Upper lobe of left lung (tissue), 6 donors: ENCODE measurements at regions not wholly inside any gene's neighbourhood (a gene's known extent, or its start where the extent isn't known, plus 50 kb on each side); places are given as distances from the start of the nearest gene placed in this dataset.

ENCODE experiments used
- ATAC-seq, 2 donors: fragments of 200-7000 bp; cut with Tn5 transposase; one replicate each; pipeline ENCODE4 v1.9.1; 2022; ENCODE audit warnings: mild to moderate bottlenecking in 2 of 2, moderate library complexity in 2 of 2; ENCODE audit not compliant: low FRiP score in 2 of 2
- DNase-seq, 2 donors: peaks; one replicate each; pipeline ENCODE4 v3.0.0-alpha.2; 2019 to 2020
- H3K27ac ChIP-seq, 4 donors: fragments of 200-600 bp; sonication (generic); one replicate each; pipeline ENCODE4 v1.5.1; 2016 to 2019
- H3K27me3 ChIP-seq, 4 donors: fragments of 200-600 bp; sonication (generic); one replicate each; pipeline ENCODE4 v1.5.1; 2017 to 2019
- H3K36me3 ChIP-seq, 4 donors: fragments of 200-600 bp; sonication (generic); one replicate each; pipeline ENCODE4 v1.5.1; 2016 to 2019
- H3K4me1 ChIP-seq, 4 donors: fragments of 200-600 bp; sonication (generic); one replicate each; pipeline ENCODE4 v1.5.1; 2018 to 2019
- H3K4me3 ChIP-seq, 4 donors: fragments of 200-600 bp; sonication (generic); one replicate each; pipeline ENCODE4 v1.5.1; 2017 to 2019; ENCODE audit warnings: mild to moderate bottlenecking in 2 of 4, moderate library complexity in 1 of 4
- H3K9me3 ChIP-seq, 4 donors: fragments of 200-600 bp; sonication (generic); one replicate each; pipeline ENCODE4 v1.5.1; 2018 to 2019
- EP300 ChIP-seq, 4 donors: sonication (generic); formaldehyde crosslinking; IDR thresholded peaks; one replicate each; pipeline ENCODE4 v1.5.1; 2017; ENCODE audit warnings: antibody characterized with exemption in 4 of 4, control low read depth in 2 of 4
- POLR2A ChIP-seq, 4 donors: fragments of 450-650 bp; IDR thresholded peaks; one replicate each; pipeline ENCODE4 v1.5.1; 2016 to 2017; ENCODE audit warnings: antibody characterized with exemption in 4 of 4, mild to moderate bottlenecking in 2 of 4
- POLR2AphosphoS5 ChIP-seq, 2 donors: sonication (generic); formaldehyde crosslinking; IDR thresholded peaks; one replicate each; pipeline ENCODE4 v1.5.1; 2017; ENCODE audit warnings: antibody characterized with exemption in 2 of 2
- WGBS, 2 donors: methylation state at CpG; one replicate each; pipeline ENCODE4 v1.1.5; 2017 to 2018; 5-methylcytosine and 5-hydroxymethylcytosine counted together
- TF ChIP-seq, protein P1 (sequence below), 6 experiments: fragments of 450-650 bp in 4 of 6; fragments of 200-600 bp in 2 of 6; sonication (generic) in 2 of 6; IDR thresholded peaks; one replicate each; pipeline ENCODE4 v1.5.1; 2016 to 2019; ENCODE audit warnings: antibody characterized with exemption in 6 of 6
- donor health status: DM: no; HTN: no; CAD: no; lungs with moderate emphysema.
- donor health status: DM: no; HTN: yes; CAD: no; lungs with severe emphysema.

DNA sequence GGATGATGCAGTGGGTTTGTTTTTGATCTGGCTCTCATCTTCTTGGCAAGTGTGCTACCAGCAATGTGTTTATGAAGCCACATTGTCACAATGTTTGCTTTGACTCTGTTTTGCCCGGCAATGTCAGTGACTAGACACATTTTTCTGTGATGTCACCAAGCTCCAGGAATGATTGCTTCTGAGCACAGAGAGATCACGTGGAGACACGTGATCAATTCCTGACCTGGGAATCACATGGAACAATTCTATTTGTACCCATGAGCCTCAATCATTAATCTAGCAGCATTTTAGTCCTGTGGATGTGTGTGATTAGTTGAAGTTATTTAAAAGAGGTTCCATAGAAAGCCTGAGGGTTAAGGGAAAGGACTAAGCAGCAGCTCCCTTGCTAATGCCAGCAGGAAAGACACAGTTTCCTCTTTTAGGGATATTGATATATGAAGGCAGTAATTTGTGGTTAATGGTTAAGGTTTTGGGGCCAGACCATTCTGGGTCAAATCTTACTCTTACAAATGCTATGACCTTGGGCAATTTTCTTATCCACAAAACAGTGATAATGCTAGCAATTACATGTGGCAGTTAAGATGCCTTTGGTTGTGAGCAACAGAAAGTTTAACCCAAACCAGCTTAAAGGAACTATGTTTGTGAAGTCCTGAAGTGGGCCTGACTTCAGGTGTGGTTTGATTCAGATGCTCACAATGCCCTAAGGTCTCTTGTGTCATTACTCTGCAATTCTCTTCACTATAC, 59.0 kb downstream of the FASLG start:
- ATAC-seq (no peak), DNase-seq (no peak)
- no peak for TF ChIP-seq EP300 (IDR thresholded peaks at IDR 0.05)
- no peak for TF ChIP-seq POLR2AphosphoS5 (IDR thresholded peaks at IDR 0.05)
- H3K27ac ChIP-seq, result no peak overlapping the region
- no peaks in the 10 kb centered on the region for H3K27me3 ChIP-seq
- no peaks in the 10 kb centered on the region for H3K36me3 ChIP-seq
- H3K4me1 ChIP-seq, result peaks cover 0 to 5% (median 0%) of the 10 kb centered on the region in 4 donors
- H3K9me3 ChIP-seq, result no peaks in the 10 kb centered on the region
- H3K4me3 ChIP-seq, result no peak overlapping the region
- WGBS, 2 donors, result 62 to 71% methylated on average over 3 of the region's 3 CpGs

DNA sequence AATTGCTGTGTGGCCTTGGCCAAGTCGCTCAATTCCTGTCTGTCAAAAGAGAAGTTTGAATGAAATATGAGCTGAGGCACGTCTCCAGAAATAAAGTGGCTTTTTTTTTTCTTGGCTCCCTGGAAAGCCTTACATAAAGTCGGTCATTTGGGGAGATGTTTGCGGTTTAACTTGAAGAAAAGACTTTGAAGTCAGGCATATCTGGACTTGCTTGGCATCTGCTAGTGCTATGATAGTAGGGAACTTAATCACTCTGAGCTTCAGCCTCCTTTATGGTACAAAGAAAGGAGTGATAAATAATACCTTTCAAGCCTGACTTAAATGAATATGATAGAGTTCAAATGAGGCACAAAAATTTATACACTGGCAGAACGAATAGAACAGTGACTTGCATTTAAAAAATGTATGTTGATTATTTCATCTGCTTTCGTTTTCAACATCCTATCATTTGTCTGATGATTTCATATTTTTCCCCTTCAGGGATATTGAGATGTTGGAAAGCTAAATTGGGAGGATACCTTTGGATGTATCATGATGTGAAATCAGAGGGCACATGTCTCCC, 60.2 kb downstream of the FASLG start:
- Histone ChIP-seq H3K36me3 (no peaks in the 10 kb centered on the region), H3K27me3 (no peaks in the 10 kb centered on the region), H3K4me3 (no peak overlapping the region), H3K9me3 (no peaks in the 10 kb centered on the region), H3K4me1 (peaks cover 0 to 5% (median 0%) of the 10 kb centered on the region in 4 donors), H3K27ac (no peak overlapping the region)
- DNase-seq, result no peak
- peak in 1 of 2 donors; percentile 32 for ATAC-seq
- no peak for TF ChIP-seq POLR2AphosphoS5 (IDR thresholded peaks at IDR 0.05)
- 32 to 33% methylated on average over 6 of the region's 6 CpGs for WGBS, 2 donors

DNA sequence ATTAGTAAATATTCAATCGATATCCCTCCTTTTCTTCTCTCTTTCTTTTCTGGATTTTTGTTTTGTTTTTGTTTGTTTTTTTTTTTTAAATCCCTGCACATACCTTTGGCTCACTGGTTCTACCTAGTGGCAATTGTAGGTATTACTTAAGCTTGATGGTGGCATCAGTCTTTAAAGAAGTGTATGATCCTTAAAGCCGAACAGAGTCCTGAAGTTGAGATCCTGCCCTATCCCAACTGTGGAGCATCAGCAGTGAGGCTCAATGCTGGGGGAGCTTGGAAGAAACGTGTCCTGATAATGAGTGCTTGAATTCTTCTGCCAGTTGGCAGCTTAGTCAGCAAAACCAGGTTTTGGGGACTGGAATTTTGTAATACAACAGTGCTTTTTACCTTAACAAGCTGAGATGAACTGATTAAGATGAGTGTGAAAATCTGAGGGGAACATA, 60.8 kb downstream of the FASLG start:
- Histone ChIP-seq H3K4me3 (no peak overlapping the region), H3K36me3 (no peaks in the 10 kb centered on the region), H3K4me1 (peaks cover 0 to 5% (median 0%) of the 10 kb centered on the region in 4 donors), H3K9me3 (no peaks in the 10 kb centered on the region), H3K27me3 (no peaks in the 10 kb centered on the region), H3K27ac (no peak overlapping the region)
- 10 to 17% methylated on average over 3 of the region's 3 CpGs for WGBS, 2 donors
- TF ChIP-seq POLR2A (IDR thresholded peaks at IDR 0.05), result no peak
- TF ChIP-seq, protein P1, sequence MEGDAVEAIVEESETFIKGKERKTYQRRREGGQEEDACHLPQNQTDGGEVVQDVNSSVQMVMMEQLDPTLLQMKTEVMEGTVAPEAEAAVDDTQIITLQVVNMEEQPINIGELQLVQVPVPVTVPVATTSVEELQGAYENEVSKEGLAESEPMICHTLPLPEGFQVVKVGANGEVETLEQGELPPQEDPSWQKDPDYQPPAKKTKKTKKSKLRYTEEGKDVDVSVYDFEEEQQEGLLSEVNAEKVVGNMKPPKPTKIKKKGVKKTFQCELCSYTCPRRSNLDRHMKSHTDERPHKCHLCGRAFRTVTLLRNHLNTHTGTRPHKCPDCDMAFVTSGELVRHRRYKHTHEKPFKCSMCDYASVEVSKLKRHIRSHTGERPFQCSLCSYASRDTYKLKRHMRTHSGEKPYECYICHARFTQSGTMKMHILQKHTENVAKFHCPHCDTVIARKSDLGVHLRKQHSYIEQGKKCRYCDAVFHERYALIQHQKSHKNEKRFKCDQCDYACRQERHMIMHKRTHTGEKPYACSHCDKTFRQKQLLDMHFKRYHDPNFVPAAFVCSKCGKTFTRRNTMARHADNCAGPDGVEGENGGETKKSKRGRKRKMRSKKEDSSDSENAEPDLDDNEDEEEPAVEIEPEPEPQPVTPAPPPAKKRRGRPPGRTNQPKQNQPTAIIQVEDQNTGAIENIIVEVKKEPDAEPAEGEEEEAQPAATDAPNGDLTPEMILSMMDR (IDR thresholded peaks at IDR 0.05), result peak; percentile 57 to 69 (median 64)
- ATAC-seq (peak in 1 of 2 donors; percentile 71), DNase-seq (no peak)

DNA sequence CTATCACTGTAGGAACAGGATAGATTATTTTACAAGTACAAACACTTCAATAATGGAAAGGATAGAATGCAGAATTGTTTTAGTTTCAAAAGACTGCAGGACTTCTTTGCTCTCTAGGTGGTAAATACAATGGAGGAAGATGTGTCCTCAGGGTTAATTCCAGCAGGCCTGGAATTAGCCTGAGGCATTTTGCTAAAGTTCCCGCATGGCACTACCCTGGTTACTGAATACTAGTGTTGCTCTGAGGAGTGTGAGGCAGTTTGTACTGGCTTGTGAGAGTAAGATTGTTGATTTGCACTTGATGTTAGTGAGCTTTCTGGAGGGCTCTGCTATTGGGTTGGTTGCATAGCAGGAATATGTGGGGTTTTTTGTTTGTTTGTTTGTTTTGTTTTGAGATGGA, 61.4 kb downstream of the FASLG start:
- Histone ChIP-seq H3K9me3 (no peaks in the 10 kb centered on the region), H3K4me3 (no peak overlapping the region), H3K36me3 (no peaks in the 10 kb centered on the region), H3K27me3 (no peaks in the 10 kb centered on the region), H3K27ac (no peak overlapping the region), H3K4me1 (peaks cover 0 to 5% (median 0%) of the 10 kb centered on the region in 4 donors)
- WGBS, 2 donors, result 81 to 100% methylated on average over 1 of the region's 1 CpG
- ATAC-seq (no peak), DNase-seq (no peak)
- TF ChIP-seq POLR2A (IDR thresholded peaks at IDR 0.05) (no peak), EP300 (IDR thresholded peaks at IDR 0.05) (no peak), POLR2AphosphoS5 (IDR thresholded peaks at IDR 0.05) (no peak)
- TF ChIP-seq, protein P1 (IDR thresholded peaks at IDR 0.05), result no peak

DNA sequence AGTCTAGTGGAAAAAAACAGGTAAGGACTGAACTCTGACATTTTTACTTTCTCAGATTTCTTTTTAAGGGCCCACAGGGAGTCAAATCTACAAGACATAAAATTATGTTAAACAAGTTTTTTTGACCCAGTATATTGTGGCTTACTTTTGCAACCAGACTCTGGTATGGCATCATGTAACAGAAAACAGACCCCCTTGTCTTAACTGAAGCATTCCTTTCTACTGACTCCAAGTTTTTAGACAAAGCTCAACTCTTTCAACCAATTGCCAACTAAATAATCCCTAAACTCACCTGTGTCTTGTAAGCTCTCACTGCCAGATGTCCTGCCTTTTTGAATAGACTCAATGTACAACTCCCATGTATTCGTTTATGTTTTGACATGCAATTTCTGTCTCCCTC, 64.3 kb downstream of the FASLG start:
- H3K4me3 ChIP-seq, result no peak overlapping the region
- no peaks in the 10 kb centered on the region for H3K27me3 ChIP-seq
- 71 to 93% methylated on average over 1 of the region's 1 CpG for WGBS, 2 donors
- H3K36me3 ChIP-seq, result no peaks in the 10 kb centered on the region
- ATAC-seq, result no peak
- DNase-seq, result no peak
- peaks cover 0 to 5% (median 0%) of the 10 kb centered on the region in 4 donors for H3K4me1 ChIP-seq
- no peaks in the 10 kb centered on the region for H3K9me3 ChIP-seq
- H3K27ac ChIP-seq, result no peak overlapping the region
- no peak for TF ChIP-seq EP300 (IDR thresholded peaks at IDR 0.05)
- TF ChIP-seq, protein P1 (IDR thresholded peaks at IDR 0.05), result no peak

DNA sequence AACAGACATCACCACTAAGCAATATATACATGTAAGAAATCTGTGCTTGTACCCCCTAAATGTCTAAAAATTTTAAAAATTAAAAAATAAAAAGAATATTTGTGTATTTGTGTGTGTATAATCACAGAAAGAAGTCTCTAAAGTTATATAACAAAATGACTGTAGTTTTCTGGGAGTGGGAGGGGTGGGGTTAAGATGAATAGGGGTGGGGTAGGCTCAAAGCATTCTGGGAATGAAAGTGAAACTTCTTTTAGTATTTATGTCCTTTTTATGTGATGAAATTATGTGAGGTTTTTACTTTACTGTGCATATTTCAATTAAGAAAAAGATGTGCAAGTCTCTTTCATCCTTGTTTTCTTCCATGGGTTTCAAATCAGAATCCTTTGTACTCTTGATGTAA, 65.3 kb downstream of the FASLG start:
- TF ChIP-seq, protein P1 (IDR thresholded peaks at IDR 0.05), result no peak
- TF ChIP-seq POLR2A (IDR thresholded peaks at IDR 0.05) (no peak), POLR2AphosphoS5 (IDR thresholded peaks at IDR 0.05) (no peak), EP300 (IDR thresholded peaks at IDR 0.05) (no peak)
- Histone ChIP-seq H3K36me3 (no peaks in the 10 kb centered on the region), H3K4me1 (peaks cover 0 to 3% (median 0%) of the 10 kb centered on the region in 4 donors), H3K27ac (no peak overlapping the region), H3K27me3 (no peaks in the 10 kb centered on the region), H3K9me3 (no peaks in the 10 kb centered on the region), H3K4me3 (no peak overlapping the region)
- no peak for ATAC-seq
- no peak for DNase-seq
